Upper lobe of left lung (tissue), 4 donors: ENCODE measurements at regions not wholly inside any gene's neighbourhood (a gene's known extent, or its start where the extent isn't known, plus 50 kb on each side); places are given as distances from the start of the nearest gene placed in this dataset.

Source experiments
- CTCF ChIP-seq, 6 experiments: fragments of 450-650 bp in 4 of 6; fragments of 200-600 bp in 2 of 6; sonication (generic) in 2 of 6; IDR thresholded peaks; one replicate each; pipeline ENCODE4 v1.5.1; 2016 to 2019; ENCODE audit warnings: antibody characterized with exemption in 6 of 6
- POLR2AphosphoS5 ChIP-seq, 2 donors: sonication (generic); formaldehyde crosslinking; IDR thresholded peaks; one replicate each; pipeline ENCODE4 v1.5.1; 2017; ENCODE audit warnings: antibody characterized with exemption in 2 of 2

DNA sequence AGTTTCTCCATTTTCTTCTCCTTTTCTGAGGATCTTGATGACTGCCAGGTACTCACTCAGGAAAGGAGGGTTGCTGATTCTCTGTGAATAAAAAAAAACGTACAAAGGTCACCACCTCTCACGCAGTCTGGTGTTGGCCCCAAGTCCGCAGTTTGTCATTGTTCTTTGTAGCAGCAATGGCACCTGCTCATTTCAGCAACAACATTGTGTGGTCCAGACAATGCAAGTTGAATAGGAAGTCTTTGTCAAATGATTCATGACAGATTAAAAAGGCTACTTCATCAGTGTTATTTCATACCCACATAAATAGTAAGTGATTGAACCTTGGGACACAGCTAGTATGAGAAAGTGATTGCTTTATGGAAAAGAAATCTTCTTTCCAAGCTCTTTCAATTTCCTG is 653.5 kb upstream of the MGMT start:
- TF ChIP-seq CTCF (IDR thresholded peaks at IDR 0.05) (no peak), POLR2AphosphoS5 (IDR thresholded peaks at IDR 0.05) (no peak)
